ENCODE measurements at regions not wholly inside any gene's neighbourhood (a gene's known extent, or its start where the extent isn't known, plus 50 kb on each side); places are given as distances from the start of the nearest gene placed in this dataset.
A peak's percentile ranks its signal among the peaks of the same experiment; 100 is the strongest.

DNA sequence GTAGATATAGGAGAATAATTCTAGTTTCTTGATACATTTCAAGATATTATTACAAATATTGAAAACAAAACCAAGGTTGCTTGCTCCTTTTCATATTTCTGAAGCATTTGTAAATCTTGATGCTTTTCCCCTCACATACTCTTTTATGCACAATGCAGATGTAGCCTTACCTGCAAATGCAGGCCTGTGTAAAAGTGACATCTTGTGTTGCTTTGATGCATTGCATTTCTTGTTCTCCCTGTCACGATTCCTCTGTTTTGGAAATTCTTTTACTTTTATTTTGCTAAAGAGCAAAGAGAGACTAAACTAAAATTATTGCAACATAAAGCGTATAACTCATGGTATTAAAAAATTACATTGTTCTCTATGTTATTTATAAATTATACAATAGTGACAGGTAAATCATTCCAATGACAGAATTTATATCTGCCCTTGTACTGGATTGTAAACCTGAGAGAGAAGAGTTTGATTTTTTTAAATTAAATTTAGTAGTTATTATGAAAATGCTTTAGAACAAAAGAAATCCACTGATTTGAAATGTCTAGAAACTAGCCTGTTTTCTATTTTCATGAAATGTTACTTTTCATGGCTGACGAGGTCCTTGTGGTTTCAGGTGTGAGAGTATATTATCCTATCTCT is 970.0 kb downstream of the MAT2B start:
- Histone ChIP-seq H3K9ac (ENCODE audit: control insufficient read depth, insufficient read depth, low read length) (no peak overlapping the region), H3K79me2 (ENCODE audit: control insufficient read depth, insufficient read depth, low read length) (no peaks in the 10 kb centered on the region), H3K4me2 (ENCODE audit: control insufficient read depth, insufficient read depth) (no peak overlapping the region), H3K4me1 (ENCODE audit: control insufficient read depth, insufficient read depth, low read length) (no peaks in the 10 kb centered on the region), H3K36me3 (ENCODE audit: control insufficient read depth in 2 of 2, insufficient read depth in 2 of 2, low read length in 1 of 2) (no peaks in the 10 kb centered on the region), H2AFZ (ENCODE audit: control insufficient read depth, low read depth, low read length) (no peak overlapping the region), H3K27me3 (replicated peaks in 1 of 2; ENCODE audit: control insufficient read depth in 2 of 2, insufficient read depth in 2 of 2, low read length in 1 of 2) (no peaks in the 10 kb centered on the region), H3K27ac (ENCODE audit: control insufficient read depth, insufficient read depth) (no peak overlapping the region), H3K9me3 (replicated peaks; ENCODE audit: control insufficient read depth, insufficient read depth, low read length) (no peaks in the 10 kb centered on the region), H3K4me3 (no peak overlapping the region), H4K20me1 (ENCODE audit: control insufficient read depth, insufficient read depth) (no peaks in the 10 kb centered on the region)
- in situ Hi-C loops (cut with MboI) (no loop called here), intact Hi-C loops (cut with micrococcal nuclease; ENCODE audit: unreplicated experiment) (loop anchor here (10.0 kb wide), 2 partner anchors 461 to 911 kb away; no protein-coding TSS in a partner anchor)
- ChIA-PET POLR2A (interaction anchor here (1.2 kb wide), 1 partner anchor 13 kb away, joined by 3 read pairs; no protein-coding TSS in a partner anchor), SMC1A (ENCODE audit: uncharacterized antibody, unreplicated experiment) (interaction anchor here (0.9 to 4.0 kb wide), 31 partner anchors 10 to 465 kb away, joined by 3 to 46 read pairs (median 5); no protein-coding TSS in a partner anchor), RAD21 (ENCODE audit: unreplicated experiment) (interaction anchor here (0.8 to 2.3 kb wide), 19 partner anchors 10 to 908 kb away, joined by 3 to 13 read pairs (median 3); no protein-coding TSS in a partner anchor), CTCF (interaction anchor here (0.7 to 4.6 kb wide), 21 partner anchors 9 to 807 kb away, joined by 3 to 38 read pairs (median 4); no protein-coding TSS in a partner anchor)
- FAIRE-seq (no peak), ATAC-seq (peak; percentile 54; the same call in 1 of the 3 replicates), DNase-seq (ENCODE audit: low read depth, low spot score) (no peak)
- WGBS (ENCODE audit: insufficient coverage, insufficient replicate concordance, low lambda C conversion rate, missing lambda C conversion rate) = 3% methylated on average over 3 of the region's 3 CpGs
- no TSS peak for BruUV-seq (replicated peaks)
- TF ChIP-seq, protein P1, sequence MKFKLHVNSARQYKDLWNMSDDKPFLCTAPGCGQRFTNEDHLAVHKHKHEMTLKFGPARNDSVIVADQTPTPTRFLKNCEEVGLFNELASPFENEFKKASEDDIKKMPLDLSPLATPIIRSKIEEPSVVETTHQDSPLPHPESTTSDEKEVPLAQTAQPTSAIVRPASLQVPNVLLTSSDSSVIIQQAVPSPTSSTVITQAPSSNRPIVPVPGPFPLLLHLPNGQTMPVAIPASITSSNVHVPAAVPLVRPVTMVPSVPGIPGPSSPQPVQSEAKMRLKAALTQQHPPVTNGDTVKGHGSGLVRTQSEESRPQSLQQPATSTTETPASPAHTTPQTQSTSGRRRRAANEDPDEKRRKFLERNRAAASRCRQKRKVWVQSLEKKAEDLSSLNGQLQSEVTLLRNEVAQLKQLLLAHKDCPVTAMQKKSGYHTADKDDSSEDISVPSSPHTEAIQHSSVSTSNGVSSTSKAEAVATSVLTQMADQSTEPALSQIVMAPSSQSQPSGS (IDR thresholded peaks at IDR 0.05; ENCODE audit: low read length) = no peak
- TF ChIP-seq RELB (IDR thresholded peaks at IDR 0.05; ENCODE audit: low read depth) (no peak), RBBP5 (conservative IDR thresholded peaks at IDR 0.05) (no peak), ASH2L (IDR thresholded peaks at IDR 0.05; ENCODE audit: borderline replicate concordance, low read depth) (no peak), FOXK2 (IDR thresholded peaks at IDR 0.05) (no peak), GABPA (IDR thresholded peaks at IDR 0.05; ENCODE audit: low read depth) (no peak), POLR2AphosphoS2 (IDR thresholded peaks at IDR 0.05; ENCODE audit: low read depth, low read length) (no peak), KAT2A (conservative IDR thresholded peaks at IDR 0.05; ENCODE audit: control insufficient read depth, low read depth, low read length) (no peak), RAD21 (IDR thresholded peaks at IDR 0.05; ENCODE audit: insufficient read depth, low read depth, low read length) (peak; percentile 60), RAD51 (IDR thresholded peaks at IDR 0.05) (no peak), ATF7 (IDR thresholded peaks at IDR 0.05; ENCODE audit: low read depth) (no peak), SUZ12 (IDR thresholded peaks at IDR 0.05; ENCODE audit: unreplicated experiment) (no peak), HDAC6 (IDR thresholded peaks at IDR 0.05; ENCODE audit: unreplicated experiment) (no peak), NFYB (IDR thresholded peaks at IDR 0.05; ENCODE audit: insufficient read depth, low read depth, low read length) (no peak), SMC3 (IDR thresholded peaks at IDR 0.05; ENCODE audit: borderline replicate concordance, low read length) (peak; percentile 52; the same call in 1 of the 2 replicates), ESRRA (IDR thresholded peaks at IDR 0.05; ENCODE audit: low read length) (no peak), TAF1 (IDR thresholded peaks at IDR 0.05; ENCODE audit: borderline replicate concordance, low read depth, low read length) (no peak), MAX (IDR thresholded peaks at IDR 0.05; ENCODE audit: low read depth, low read length) (no peak), JUNB (IDR thresholded peaks at IDR 0.05) (no peak), NR2C2 (IDR thresholded peaks at IDR 0.05; ENCODE audit: borderline replicate concordance, control insufficient read depth, insufficient read length, low read depth) (no peak)
- TF ChIP-seq, protein P2, sequence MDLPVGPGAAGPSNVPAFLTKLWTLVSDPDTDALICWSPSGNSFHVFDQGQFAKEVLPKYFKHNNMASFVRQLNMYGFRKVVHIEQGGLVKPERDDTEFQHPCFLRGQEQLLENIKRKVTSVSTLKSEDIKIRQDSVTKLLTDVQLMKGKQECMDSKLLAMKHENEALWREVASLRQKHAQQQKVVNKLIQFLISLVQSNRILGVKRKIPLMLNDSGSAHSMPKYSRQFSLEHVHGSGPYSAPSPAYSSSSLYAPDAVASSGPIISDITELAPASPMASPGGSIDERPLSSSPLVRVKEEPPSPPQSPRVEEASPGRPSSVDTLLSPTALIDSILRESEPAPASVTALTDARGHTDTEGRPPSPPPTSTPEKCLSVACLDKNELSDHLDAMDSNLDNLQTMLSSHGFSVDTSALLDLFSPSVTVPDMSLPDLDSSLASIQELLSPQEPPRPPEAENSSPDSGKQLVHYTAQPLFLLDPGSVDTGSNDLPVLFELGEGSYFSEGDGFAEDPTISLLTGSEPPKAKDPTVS (IDR thresholded peaks at IDR 0.05; ENCODE audit: low read depth, low read length) = no peak

All from GM12878 (cell line).